Esophagus muscularis mucosa (tissue), 4 donors: ENCODE measurements at regions not wholly inside any gene's neighbourhood (a gene's known extent, or its start where the extent isn't known, plus 50 kb on each side); places are given as distances from the start of the nearest gene placed in this dataset.
A peak's percentile ranks its signal among the peaks of the same experiment; 100 is the strongest.

Experiments used
- DNase-seq: peaks from one replicate; pipeline ENCODE4 v3.0.0-alpha.2; 2017; ENCODE audit errors: extremely low spot score
- H3K27ac ChIP-seq, 4 donors: fragments of 200-600 bp; sonication (generic); replicated peaks in 1 of 4; 1 replicate in 3 of 4; 2 replicates in 1 of 4; pipeline ENCODE4 v1.5.1; 2016 to 2019; ENCODE audit warnings: mild to moderate bottlenecking in 1 of 4
- H3K27me3 ChIP-seq, 4 donors: fragments of 200-600 bp; sonication (generic); one replicate each; pipeline versions ENCODE4 v1.5.1 to v1.6.0; 2016 to 2019
- H3K36me3 ChIP-seq, 4 donors: fragments of 200-600 bp; sonication (generic); one replicate each; pipeline ENCODE4 v1.5.1; 2016 to 2019
- H3K4me1 ChIP-seq, 4 donors: fragments of 200-600 bp; sonication (generic); one replicate each; pipeline ENCODE4 v1.5.1; 2016 to 2019
- H3K4me3 ChIP-seq, 4 donors: fragments of 200-600 bp; sonication (generic); 1 replicate in 2 of 4; 2 replicates in 2 of 4; pipeline ENCODE4 v1.5.1; 2016 to 2019; ENCODE audit warnings: mild to moderate bottlenecking in 4 of 4, moderate library complexity in 1 of 4
- H3K9me3 ChIP-seq, 4 donors: fragments of 200-600 bp; sonication (generic); 1 replicate in 3 of 4; 2 replicates in 1 of 4; pipeline ENCODE4 v1.5.1; 2016 to 2019
- EP300 ChIP-seq: sonication (generic); formaldehyde crosslinking; IDR thresholded peaks from one replicate; pipeline ENCODE4 v1.6.1; 2017; ENCODE audit warnings: antibody characterized with exemption
- POLR2A ChIP-seq: fragments of 450-650 bp; IDR thresholded peaks from one replicate; pipeline ENCODE4 v1.6.1; 2017; ENCODE audit warnings: antibody characterized with exemption, moderate library complexity, mild to moderate bottlenecking, low read depth
- POLR2AphosphoS5 ChIP-seq, 2 donors: sonication (generic); formaldehyde crosslinking; IDR thresholded peaks; one replicate each; pipeline ENCODE4 v1.6.1; 2017; ENCODE audit warnings: antibody characterized with exemption in 2 of 2
- WGBS: methylation state at CpG from one replicate; pipeline ENCODE4 v1.1.5; 2018; 5-methylcytosine and 5-hydroxymethylcytosine counted together
- intact Hi-C: fragments of 100-400 bp; cut with DNase I; formaldehyde crosslinking; loops from one replicate; pipeline ENCODE4 v1.15.1; 2023
- TF ChIP-seq, protein P1 (sequence below), 3 experiments: fragments of 200-600 bp in 2 of 3; fragments of 450-650 bp in 1 of 3; sonication (generic) in 2 of 3; IDR thresholded peaks; one replicate each; pipeline ENCODE4 v1.5.1; 2017 to 2019; ENCODE audit warnings: antibody characterized with exemption in 3 of 3, mild to moderate bottlenecking in 2 of 3, moderate library complexity in 1 of 3

DNA sequence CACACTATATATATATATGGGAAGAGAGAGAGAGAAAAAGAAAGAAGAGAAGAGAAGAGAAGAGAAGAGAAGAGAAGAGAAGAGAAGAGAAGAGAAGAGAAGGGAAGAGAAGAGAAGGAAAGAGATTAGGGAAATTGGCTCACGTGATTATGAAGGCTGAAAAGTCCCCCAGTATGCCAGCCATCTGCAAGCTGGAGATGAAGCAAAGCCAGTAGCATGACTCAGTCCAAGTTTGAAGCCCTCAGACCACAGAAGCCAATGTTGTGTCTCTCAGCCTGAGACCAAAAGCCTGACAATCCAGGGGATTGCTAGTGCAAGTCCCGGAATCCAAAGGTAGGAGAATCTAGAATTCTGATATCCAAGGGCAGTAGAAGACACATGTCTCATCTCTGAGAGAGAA lies 206.3 kb upstream of the PRSS1 start:
- Histone ChIP-seq H3K36me3 (no peaks in the 10 kb centered on the region), H3K4me1 (no peaks in the 10 kb centered on the region), H3K9me3 (no peaks in the 10 kb centered on the region), H3K4me3 (no peak overlapping the region), H3K27ac (no peak overlapping the region), H3K27me3 (no peaks in the 10 kb centered on the region)
- no peak for DNase-seq
- 68% methylated on average over 2 of the region's 2 CpGs for WGBS
- TF ChIP-seq, protein P1, sequence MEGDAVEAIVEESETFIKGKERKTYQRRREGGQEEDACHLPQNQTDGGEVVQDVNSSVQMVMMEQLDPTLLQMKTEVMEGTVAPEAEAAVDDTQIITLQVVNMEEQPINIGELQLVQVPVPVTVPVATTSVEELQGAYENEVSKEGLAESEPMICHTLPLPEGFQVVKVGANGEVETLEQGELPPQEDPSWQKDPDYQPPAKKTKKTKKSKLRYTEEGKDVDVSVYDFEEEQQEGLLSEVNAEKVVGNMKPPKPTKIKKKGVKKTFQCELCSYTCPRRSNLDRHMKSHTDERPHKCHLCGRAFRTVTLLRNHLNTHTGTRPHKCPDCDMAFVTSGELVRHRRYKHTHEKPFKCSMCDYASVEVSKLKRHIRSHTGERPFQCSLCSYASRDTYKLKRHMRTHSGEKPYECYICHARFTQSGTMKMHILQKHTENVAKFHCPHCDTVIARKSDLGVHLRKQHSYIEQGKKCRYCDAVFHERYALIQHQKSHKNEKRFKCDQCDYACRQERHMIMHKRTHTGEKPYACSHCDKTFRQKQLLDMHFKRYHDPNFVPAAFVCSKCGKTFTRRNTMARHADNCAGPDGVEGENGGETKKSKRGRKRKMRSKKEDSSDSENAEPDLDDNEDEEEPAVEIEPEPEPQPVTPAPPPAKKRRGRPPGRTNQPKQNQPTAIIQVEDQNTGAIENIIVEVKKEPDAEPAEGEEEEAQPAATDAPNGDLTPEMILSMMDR (IDR thresholded peaks at IDR 0.05) = no peak
- TF ChIP-seq POLR2AphosphoS5 (IDR thresholded peaks at IDR 0.05) (no peak), POLR2A (no peak)
- intact Hi-C loops = no loop called here

DNA sequence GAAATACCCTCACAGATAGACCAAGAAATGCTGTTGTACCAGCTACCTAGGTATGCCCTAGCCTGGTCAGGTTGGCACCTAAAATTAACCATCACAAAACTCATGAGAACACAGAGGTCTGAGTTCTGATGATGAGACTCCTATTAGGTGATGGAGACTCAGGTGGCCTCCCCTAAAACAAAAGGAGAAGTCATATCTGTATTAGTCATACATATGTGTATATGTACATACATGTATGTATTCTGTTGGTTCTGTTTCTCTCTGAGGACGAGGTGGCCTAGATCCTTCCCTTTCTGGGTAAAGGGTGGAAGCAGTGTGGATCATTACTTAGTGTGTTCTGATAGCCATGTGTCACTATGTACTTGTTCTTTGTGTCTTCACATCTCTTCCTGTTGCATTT lies 207.2 kb upstream of the PRSS1 start:
- intact Hi-C loops = no loop called here
- 78% methylated on average over 1 of the region's 1 CpG for WGBS
- H3K9me3 ChIP-seq = no peaks in the 10 kb centered on the region
- no peaks in the 10 kb centered on the region for H3K27me3 ChIP-seq
- no peak for DNase-seq
- TF ChIP-seq POLR2A = no peak
- H3K27ac ChIP-seq = no peak overlapping the region
- H3K36me3 ChIP-seq = no peaks in the 10 kb centered on the region
- H3K4me3 ChIP-seq = no peak overlapping the region
- no peaks in the 10 kb centered on the region for H3K4me1 ChIP-seq

DNA sequence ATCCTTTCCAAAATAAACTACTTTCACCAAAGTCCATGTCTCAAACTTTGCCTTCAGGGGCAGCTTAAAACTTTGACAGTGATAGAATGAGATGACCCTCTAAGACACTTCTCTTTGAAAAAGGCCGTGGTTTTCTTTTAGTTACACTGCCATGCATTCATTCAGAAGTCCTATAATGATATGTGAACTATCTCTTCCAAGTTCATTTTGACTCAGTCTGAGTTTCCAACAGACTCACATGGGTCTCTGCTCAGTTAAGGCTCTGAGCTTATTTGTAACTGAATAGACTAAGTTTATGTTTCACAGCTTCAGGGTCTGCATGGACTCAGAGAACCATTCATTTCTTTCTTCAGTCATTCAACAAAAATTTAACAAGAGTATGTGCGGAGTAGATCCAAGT lies 208.9 kb upstream of the PRSS1 start:
- Histone ChIP-seq H3K4me3 (no peak overlapping the region), H3K27ac (no peak overlapping the region), H3K27me3 (no peaks in the 10 kb centered on the region), H3K36me3 (no peaks in the 10 kb centered on the region), H3K9me3 (no peaks in the 10 kb centered on the region), H3K4me1 (no peaks in the 10 kb centered on the region)
- intact Hi-C loops = no loop called here
- TF ChIP-seq POLR2A (no peak), POLR2AphosphoS5 (IDR thresholded peaks at IDR 0.05) (no peak), EP300 (no peak)
- TF ChIP-seq, protein P1 (IDR thresholded peaks at IDR 0.05) = no peak
- WGBS = 67% methylated on average over 2 of the region's 2 CpGs
- DNase-seq = no peak

DNA sequence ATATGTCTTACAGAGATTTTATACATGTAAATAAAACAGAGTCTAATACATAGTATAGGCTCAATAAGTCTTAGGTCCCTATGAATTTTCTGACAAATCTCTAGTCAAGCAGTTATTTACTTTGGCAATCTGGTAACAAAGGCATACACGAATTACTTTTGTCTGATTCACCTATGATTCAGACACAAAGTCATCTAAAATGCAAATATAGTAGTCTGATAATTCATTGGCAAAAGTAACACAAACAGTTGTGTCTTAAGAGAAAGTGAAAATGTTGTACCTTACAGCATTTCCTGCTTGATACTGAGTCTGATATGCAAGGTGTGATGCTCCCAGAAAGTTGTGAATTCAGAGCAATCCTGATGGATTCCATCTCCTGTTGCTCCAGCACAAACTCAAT lies 209.4 kb upstream of the PRSS1 start:
- H3K27ac ChIP-seq = no peak overlapping the region
- no peaks in the 10 kb centered on the region for H3K27me3 ChIP-seq
- no peaks in the 10 kb centered on the region for H3K4me1 ChIP-seq
- TF ChIP-seq POLR2AphosphoS5 (IDR thresholded peaks at IDR 0.05) (no peak), POLR2A (no peak), EP300 (no peak)
- TF ChIP-seq, protein P1 (IDR thresholded peaks at IDR 0.05) = no peak
- H3K9me3 ChIP-seq = no peaks in the 10 kb centered on the region
- H3K4me3 ChIP-seq = no peak overlapping the region
- DNase-seq = no peak
- no peaks in the 10 kb centered on the region for H3K36me3 ChIP-seq
- WGBS = 42% methylated on average over 1 of the region's 1 CpG
- intact Hi-C loops = loop anchor here (10.0 kb wide), 1 partner anchor 245 kb away; no protein-coding TSS in a partner anchor

DNA sequence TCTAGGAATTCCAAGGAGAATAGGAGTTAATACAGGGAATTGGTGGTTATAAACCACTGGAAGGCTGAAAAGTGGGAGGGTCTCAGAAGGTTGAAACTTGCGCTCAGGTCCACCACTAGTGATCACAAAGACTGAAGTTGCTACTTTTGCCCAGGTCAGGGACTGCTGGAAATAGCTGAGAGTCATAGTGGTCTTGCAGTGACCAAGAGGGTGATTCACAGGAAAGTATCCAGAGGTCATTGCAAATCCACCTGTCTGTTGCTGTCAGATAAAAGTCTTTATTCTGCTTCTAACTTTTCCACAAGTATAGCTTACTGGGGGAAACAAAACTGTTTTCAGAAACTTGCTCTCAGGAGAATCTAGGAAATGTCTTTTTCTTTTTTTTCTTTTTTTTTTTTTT lies 211.5 kb upstream of the PRSS1 start:
- Histone ChIP-seq H3K4me1 (no peaks in the 10 kb centered on the region), H3K27ac (no peak overlapping the region), H3K27me3 (no peaks in the 10 kb centered on the region), H3K36me3 (no peaks in the 10 kb centered on the region), H3K4me3 (no peak overlapping the region), H3K9me3 (no peaks in the 10 kb centered on the region)
- intact Hi-C loops = loop anchor here (10.0 kb wide), 1 partner anchor 247 kb away; no protein-coding TSS in a partner anchor
- TF ChIP-seq POLR2AphosphoS5 (IDR thresholded peaks at IDR 0.05) = no peak
- TF ChIP-seq POLR2A = no peak
- TF ChIP-seq, protein P1 (IDR thresholded peaks at IDR 0.05) = no peak
- TF ChIP-seq EP300 = no peak
- 92% methylated on average over 1 of the region's 1 CpG for WGBS
- DNase-seq = peak; percentile 70
